Astrocyte (in vitro differentiated cells and primary cell): ENCODE measurements at regions not wholly inside any gene's neighbourhood (a gene's known extent, or its start where the extent isn't known, plus 50 kb on each side); places are given as distances from the start of the nearest gene placed in this dataset.

ENCODE experiments used
- DNase-seq: peaks from one replicate; pipeline ENCODE4 v3.0.0-alpha.2; 2010; ENCODE audit warnings: low read depth
- FAIRE-seq: peaks from 2 replicates; lab custom pipeline; 2011; peaks lifted over from hg19 to GRCh38; lab: Jason Lieb, UNC
- H2AFZ ChIP-seq: 2 replicates; pipeline ENCODE4 v1.6.0; 2012; ENCODE audit warnings: low read depth, low read length, inconsistent platforms
- H3K27ac ChIP-seq: 2 replicates; pipeline ENCODE4 v1.5.1; 2011; ENCODE audit warnings: low read depth, low read length, inconsistent platforms
- H3K27me3 ChIP-seq: 2 replicates; pipeline ENCODE4 v1.6.0; 2011; ENCODE audit warnings: low read length, inconsistent platforms; ENCODE audit not compliant: insufficient read depth
- H3K36me3 ChIP-seq: 2 replicates; pipeline ENCODE4 v1.5.1; 2011; ENCODE audit warnings: low read length, inconsistent platforms; ENCODE audit not compliant: insufficient read depth
- H3K4me1 ChIP-seq: 2 replicates; pipeline ENCODE4 v1.5.1; 2011; ENCODE audit warnings: low read length, inconsistent platforms; ENCODE audit not compliant: insufficient read depth
- H3K4me2 ChIP-seq: 2 replicates; pipeline ENCODE4 v1.6.0; 2012; ENCODE audit warnings: low read length, inconsistent platforms
- H3K4me3 ChIP-seq: 2 replicates; pipeline ENCODE4 v1.5.1; 2011; ENCODE audit warnings: low read depth, mild to moderate bottlenecking, low read length, inconsistent platforms; ENCODE audit not compliant: insufficient read depth
- H3K79me2 ChIP-seq: 2 replicates; pipeline ENCODE4 v1.6.0; 2012; ENCODE audit warnings: mild to moderate bottlenecking, low read length, inconsistent platforms; ENCODE audit not compliant: insufficient read depth
- H3K9ac ChIP-seq: 2 replicates; pipeline ENCODE4 v1.6.0; 2012; ENCODE audit warnings: mild to moderate bottlenecking, low read length, inconsistent platforms
- H3K9me3 ChIP-seq: 2 replicates; pipeline ENCODE4 v1.5.1; 2012; ENCODE audit warnings: low read depth, mild to moderate bottlenecking, low read length, inconsistent platforms; ENCODE audit not compliant: insufficient read depth
- H4K20me1 ChIP-seq: 2 replicates; pipeline ENCODE4 v1.6.0; 2012; ENCODE audit warnings: low read length, inconsistent platforms; ENCODE audit not compliant: insufficient read depth
- H3K27ac Mint-ChIP-seq: one replicate; pipeline ENCODE4 v1.8.0; 2021; ENCODE audit warnings: mild to moderate bottlenecking, mixed read lengths; ENCODE audit not compliant: unreplicated experiment
- H3K27me3 Mint-ChIP-seq: one replicate; pipeline ENCODE4 v1.8.0; 2021; ENCODE audit warnings: low read depth, mixed read lengths; ENCODE audit not compliant: unreplicated experiment
- H3K36me3 Mint-ChIP-seq: one replicate; pipeline ENCODE4 v1.8.0; 2021; ENCODE audit warnings: low read depth, mixed read lengths; ENCODE audit not compliant: unreplicated experiment
- H3K4me1 Mint-ChIP-seq: one replicate; pipeline ENCODE4 v1.8.0; 2021; ENCODE audit warnings: low read depth, mixed read lengths; ENCODE audit not compliant: unreplicated experiment
- H3K4me3 Mint-ChIP-seq: one replicate; pipeline ENCODE4 v1.8.0; 2021; ENCODE audit warnings: mild to moderate bottlenecking, moderate library complexity, mixed read lengths; ENCODE audit not compliant: unreplicated experiment
- H3K9me3 Mint-ChIP-seq: one replicate; pipeline ENCODE4 v1.8.0; 2021; ENCODE audit warnings: mild to moderate bottlenecking, mixed read lengths; ENCODE audit not compliant: unreplicated experiment
- CTCF ChIP-seq: IDR thresholded peaks from 2 replicates; pipeline ENCODE4 v1.5.1; 2011; ENCODE audit warnings: low read depth, mild to moderate bottlenecking, inconsistent platforms, low read length, moderate library complexity; ENCODE audit not compliant: insufficient read depth
- EZH2 ChIP-seq: IDR thresholded peaks from 2 replicates; pipeline ENCODE4 v1.6.1; 2012; ENCODE audit warnings: mild to moderate bottlenecking, low read length, inconsistent platforms; ENCODE audit not compliant: insufficient read depth

- FAIRE-seq, result no peak
- peak; percentile 59 for DNase-seq
- Histone ChIP-seq H3K27ac (no peak overlapping the region), H2AFZ (no peak overlapping the region), H3K79me2 (no peaks in the 10 kb centered on the region), H3K36me3 (no peaks in the 10 kb centered on the region), H3K27me3 (no peaks in the 10 kb centered on the region), H3K9me3 (no peaks in the 10 kb centered on the region), H3K4me1 (no peaks in the 10 kb centered on the region), H3K4me2 (no peak overlapping the region), H3K9ac (no peak overlapping the region), H3K4me3 (no peak overlapping the region), H4K20me1 (no peaks in the 10 kb centered on the region)
- Mint-ChIP-seq H3K4me1 (peaks cover 10% of the 10 kb centered on the region), H3K27ac (no peak overlapping the region), H3K9me3 (peaks cover 6% of the 10 kb centered on the region), H3K36me3 (no peaks in the 10 kb centered on the region), H3K27me3 (no peaks in the 10 kb centered on the region), H3K4me3 (no peak overlapping the region)
- TF ChIP-seq EZH2 (no peak), CTCF (no peak)
These were observed 132.9 kb downstream of the FZD1 start for GRCh38 chr7:91397096-91397495.

- H3K27ac Mint-ChIP-seq, result no peak overlapping the region
- Histone ChIP-seq H4K20me1 (no peaks in the 10 kb centered on the region), H3K4me2 (no peak overlapping the region), H3K9ac (no peak overlapping the region), H3K9me3 (no peaks in the 10 kb centered on the region), H3K79me2 (no peaks in the 10 kb centered on the region), H3K27ac (no peak overlapping the region), H2AFZ (no peak overlapping the region), H3K36me3 (no peaks in the 10 kb centered on the region), H3K27me3 (no peaks in the 10 kb centered on the region), H3K4me1 (no peaks in the 10 kb centered on the region), H3K4me3 (no peak overlapping the region)
- FAIRE-seq (no peak), DNase-seq (no peak)
- H3K27me3 Mint-ChIP-seq, result no peaks in the 10 kb centered on the region
- H3K9me3 Mint-ChIP-seq, result peaks cover 6% of the 10 kb centered on the region
- no peaks in the 10 kb centered on the region for H3K36me3 Mint-ChIP-seq
- H3K4me1 Mint-ChIP-seq, result peaks cover 10% of the 10 kb centered on the region
- no peak overlapping the region for H3K4me3 Mint-ChIP-seq
- TF ChIP-seq EZH2 (no peak), CTCF (no peak)
These were observed 133.4 kb downstream of the FZD1 start for GRCh38 chr7:91397612-91398011.

- no peaks in the 10 kb centered on the region for H3K9me3 ChIP-seq
- no peaks in the 10 kb centered on the region for H3K36me3 ChIP-seq
- H3K9ac ChIP-seq, result no peak overlapping the region
- Mint-ChIP-seq H3K27me3 (no peaks in the 10 kb centered on the region), H3K9me3 (peaks cover 8% of the 10 kb centered on the region), H3K4me3 (no peak overlapping the region), H3K4me1 (peaks cover 10% of the 10 kb centered on the region), H3K36me3 (no peaks in the 10 kb centered on the region), H3K27ac (no peak overlapping the region)
- no peaks in the 10 kb centered on the region for H3K27me3 ChIP-seq
- no peak overlapping the region for H3K4me3 ChIP-seq
- FAIRE-seq (no peak), DNase-seq (no peak)
- H3K27ac ChIP-seq, result no peak overlapping the region
- TF ChIP-seq CTCF, result no peak
- TF ChIP-seq EZH2, result no peak
- H4K20me1 ChIP-seq, result no peaks in the 10 kb centered on the region
- H3K4me1 ChIP-seq, result no peaks in the 10 kb centered on the region
- H3K79me2 ChIP-seq, result no peaks in the 10 kb centered on the region
- no peak overlapping the region for H3K4me2 ChIP-seq
- no peak overlapping the region for H2AFZ ChIP-seq
These were observed 134.1 kb downstream of the FZD1 start for GRCh38 chr7:91398341-91398740.
